Chondrocyte (in vitro differentiated cells): ENCODE measurements at regions not wholly inside any gene's neighbourhood (a gene's known extent, or its start where the extent isn't known, plus 50 kb on each side); places are given as distances from the start of the nearest gene placed in this dataset.

Source experiments
- DNase-seq: peaks from one replicate; pipeline ENCODE4 v3.0.0; 2021; ENCODE audit warnings: mixed read lengths, low spot score
- H3K27ac Mint-ChIP-seq: one replicate; pipeline ENCODE4 v1.8.0; 2021; ENCODE audit warnings: mild to moderate bottlenecking, moderate library complexity, mixed read lengths; ENCODE audit not compliant: unreplicated experiment
- H3K27me3 Mint-ChIP-seq: 2 replicates; pipeline ENCODE4 v1.8.0; 2021; ENCODE audit warnings: low read depth, mixed read lengths
- H3K36me3 Mint-ChIP-seq: 2 replicates; pipeline ENCODE4 v1.8.0; 2021; ENCODE audit warnings: low read depth, mixed read lengths
- H3K4me1 Mint-ChIP-seq: 2 replicates; pipeline ENCODE4 v1.8.0; 2021; ENCODE audit warnings: low read depth, mild to moderate bottlenecking, mixed read lengths
- H3K4me3 Mint-ChIP-seq: one replicate; pipeline ENCODE4 v1.8.0; 2021; ENCODE audit warnings: mild to moderate bottlenecking, moderate library complexity, mixed read lengths; ENCODE audit not compliant: unreplicated experiment
- H3K9me3 Mint-ChIP-seq: 2 replicates; pipeline ENCODE4 v1.8.0; 2021; ENCODE audit warnings: low read depth, mixed read lengths
- CTCF ChIP-seq: fragments of 200-600 bp; sonication (generic); IDR thresholded peaks from 2 replicates; pipeline ENCODE4 v1.5.0; 2021; ENCODE audit warnings: antibody characterized with exemption, mild to moderate bottlenecking, moderate library complexity

- no peaks in the 10 kb centered on the region for H3K36me3 Mint-ChIP-seq
- H3K4me1 Mint-ChIP-seq, result no peaks in the 10 kb centered on the region
- no peak overlapping the region for H3K4me3 Mint-ChIP-seq
- no peaks in the 10 kb centered on the region for H3K27me3 Mint-ChIP-seq
- peak; percentile 38 for DNase-seq
- TF ChIP-seq CTCF, result no peak
- no peaks in the 10 kb centered on the region for H3K9me3 Mint-ChIP-seq
- no peak overlapping the region for H3K27ac Mint-ChIP-seq
These were observed 718.9 kb upstream of the MEF2C start for GRCh38 chr5:89601880-89602279.

DNA sequence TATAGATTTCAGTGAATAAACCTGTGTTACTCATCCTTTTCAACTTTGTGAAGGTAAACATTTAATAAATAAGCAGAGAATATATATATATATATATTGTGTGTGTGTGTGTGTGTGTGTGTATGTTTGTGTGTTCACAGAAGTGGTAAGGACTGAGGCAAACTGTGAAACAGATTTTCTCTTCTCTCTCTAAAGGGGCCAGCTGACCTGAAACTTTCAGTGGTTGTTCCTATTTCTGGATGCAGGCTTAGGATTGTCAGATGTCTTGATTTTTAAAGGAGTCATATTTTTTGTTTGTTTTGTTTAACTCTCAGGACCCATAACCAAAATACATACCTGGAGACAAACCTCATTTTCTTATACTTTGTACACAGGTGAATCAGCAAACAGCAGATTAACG is 714.9 kb upstream of the MEF2C start:
- no peaks in the 10 kb centered on the region for H3K27me3 Mint-ChIP-seq
- no peaks in the 10 kb centered on the region for H3K4me1 Mint-ChIP-seq
- no peak overlapping the region for H3K4me3 Mint-ChIP-seq
- DNase-seq, result no peak
- no peaks in the 10 kb centered on the region for H3K36me3 Mint-ChIP-seq
- no peak for TF ChIP-seq CTCF
- no peak overlapping the region for H3K27ac Mint-ChIP-seq
- no peaks in the 10 kb centered on the region for H3K9me3 Mint-ChIP-seq

DNA sequence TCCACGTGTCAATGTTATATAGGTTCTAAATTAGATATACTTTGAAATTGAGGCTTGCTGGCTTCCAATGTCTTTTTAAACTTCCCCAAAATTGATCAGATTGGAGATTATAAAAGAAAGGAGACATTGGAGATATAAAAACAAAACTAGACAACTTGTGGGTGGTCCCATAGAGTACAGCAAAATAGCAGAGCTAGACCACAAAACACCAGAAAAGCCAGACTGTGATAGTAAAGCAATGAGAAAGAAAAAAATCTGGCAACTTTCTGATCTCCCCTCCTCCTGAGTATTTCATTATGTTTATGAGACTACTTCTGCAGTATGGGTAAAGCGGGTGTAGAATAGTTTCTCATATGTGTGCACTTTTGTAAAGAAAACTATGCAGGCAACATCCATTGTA is 713.8 kb upstream of the MEF2C start:
- Mint-ChIP-seq H3K9me3 (peaks cover 3% of the 10 kb centered on the region), H3K4me3 (no peak overlapping the region), H3K4me1 (no peaks in the 10 kb centered on the region), H3K36me3 (no peaks in the 10 kb centered on the region), H3K27me3 (no peaks in the 10 kb centered on the region), H3K27ac (no peak overlapping the region)
- DNase-seq, result no peak
- TF ChIP-seq CTCF, result no peak

DNA sequence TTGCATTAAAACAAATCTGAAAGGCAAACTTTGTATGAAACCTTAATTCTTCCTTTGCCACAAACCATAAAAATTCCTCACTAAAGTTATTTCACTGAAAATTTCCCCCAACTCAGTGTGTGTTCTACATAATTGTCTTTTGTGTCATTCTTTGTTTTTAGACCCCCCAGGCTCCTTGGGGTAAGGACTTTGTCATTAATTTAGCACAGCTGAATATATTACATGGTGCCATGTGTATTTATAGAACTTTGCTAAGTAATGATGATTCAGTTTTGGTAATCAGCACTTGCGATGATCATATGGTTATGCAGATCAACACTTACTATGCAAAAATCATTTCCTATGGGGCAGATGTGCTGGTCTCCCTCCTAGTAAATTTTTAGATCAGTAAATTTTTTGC is 712.1 kb upstream of the MEF2C start:
- no peaks in the 10 kb centered on the region for H3K36me3 Mint-ChIP-seq
- no peak overlapping the region for H3K4me3 Mint-ChIP-seq
- H3K27ac Mint-ChIP-seq, result no peak overlapping the region
- H3K27me3 Mint-ChIP-seq, result no peaks in the 10 kb centered on the region
- no peak for DNase-seq
- no peak for TF ChIP-seq CTCF
- H3K9me3 Mint-ChIP-seq, result peaks cover 9% of the 10 kb centered on the region
- no peaks in the 10 kb centered on the region for H3K4me1 Mint-ChIP-seq

DNA sequence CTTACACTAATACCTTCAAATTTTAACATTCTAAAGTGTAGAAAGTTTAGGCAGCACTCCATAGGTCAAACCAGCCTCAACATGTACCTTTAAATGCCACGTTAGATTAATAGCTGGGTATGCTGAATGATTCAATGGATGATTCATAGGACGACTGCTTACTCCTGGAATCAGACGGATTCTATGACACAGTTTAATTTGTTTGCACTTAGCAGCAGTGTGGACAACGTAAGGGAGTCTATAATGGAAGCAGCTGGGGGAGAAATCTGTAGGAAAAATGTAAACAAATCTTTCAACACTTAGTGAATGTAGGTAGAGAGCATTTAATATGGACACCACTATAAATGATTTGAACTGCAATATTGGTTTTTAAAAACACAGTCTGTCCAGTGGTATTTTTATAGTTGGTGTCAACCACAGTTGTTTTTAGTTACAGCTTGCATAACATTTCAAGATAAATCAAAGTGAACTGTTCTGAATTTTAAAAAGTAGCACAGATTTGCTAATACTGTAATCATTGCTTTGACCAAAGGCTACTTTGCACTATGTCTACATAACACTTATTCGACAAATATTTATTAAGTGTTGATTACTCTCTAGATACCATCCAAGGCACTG is 701.5 kb upstream of the MEF2C start:
- Mint-ChIP-seq H3K4me3 (no peak overlapping the region), H3K27me3 (no peaks in the 10 kb centered on the region), H3K27ac (no peak overlapping the region), H3K36me3 (peaks cover 2% of the 10 kb centered on the region), H3K9me3 (peaks cover 3% of the 10 kb centered on the region), H3K4me1 (peaks cover 7% of the 10 kb centered on the region)
- no peak for TF ChIP-seq CTCF
- no peak for DNase-seq
